SU-DHL-6 (cell line): ENCODE measurements at regions not wholly inside any gene's neighbourhood (a gene's known extent, or its start where the extent isn't known, plus 50 kb on each side); places are given as distances from the start of the nearest gene placed in this dataset.

Experiments
- H2AFZ ChIP-seq: fragments of 200-600 bp; sonication (generic); 2 replicates; pipeline ENCODE4 v1.6.1; 2014; ENCODE audit warnings: low read depth, mild to moderate bottlenecking, moderate library complexity, mixed read lengths, antibody characterized with exemption, low read length; ENCODE audit not compliant: severe bottlenecking
- H3F3A ChIP-seq: fragments of 200-600 bp; shearing (Covaris generic); 2 replicates; pipeline ENCODE4 v1.6.0; 2016; ENCODE audit warnings: antibody characterized with exemption, mild to moderate bottlenecking; ENCODE audit not compliant: insufficient read depth
- H3K27ac ChIP-seq: fragments of 200-600 bp; sonication (generic); 2 replicates; pipeline ENCODE4 v1.5.1; 2016; ENCODE audit warnings: low read depth, mild to moderate bottlenecking, low read length, moderate library complexity, mixed read lengths
- H3K27me3 ChIP-seq: fragments of 200-600 bp; sonication (generic), shearing (Covaris generic); 2 replicates; pipeline ENCODE4 v1.6.0; 2014; ENCODE audit warnings: mild to moderate bottlenecking, low read length
- H3K36me3 ChIP-seq: fragments of 200-600 bp; sonication (generic); 2 replicates; pipeline ENCODE4 v1.6.1; 2014; ENCODE audit warnings: mild to moderate bottlenecking, low read length, mixed read lengths
- H3K4me2 ChIP-seq: fragments of 300-600, 200-600 bp; shearing (Covaris generic), sonication (generic); 2 replicates; pipeline ENCODE4 v1.6.0; 2014; ENCODE audit warnings: low read length, low read depth, mild to moderate bottlenecking; ENCODE audit not compliant: poor library complexity, severe bottlenecking
- H3K4me3 ChIP-seq: fragments of 200-600 bp; sonication (generic); 2 replicates; pipeline ENCODE4 v1.5.1; 2014; ENCODE audit warnings: antibody characterized with exemption, low read length, mild to moderate bottlenecking, mixed read lengths; ENCODE audit not compliant: insufficient read depth, poor library complexity, severe bottlenecking
- H3K79me2 ChIP-seq: fragments of 200-600 bp; sonication (generic); 2 replicates; pipeline ENCODE4 v1.6.1; 2014; ENCODE audit warnings: mild to moderate bottlenecking, low read length, moderate library complexity; ENCODE audit not compliant: insufficient read depth
- H3K9ac ChIP-seq: fragments of 200-600 bp; sonication (generic); 2 replicates; pipeline ENCODE4 v1.7.0; 2014; ENCODE audit warnings: mild to moderate bottlenecking, low read length
- H3K9me2 ChIP-seq: fragments of 200-600 bp; sonication (generic); replicated peaks from 2 replicates; pipeline ENCODE4 v1.6.1; 2014; ENCODE audit warnings: low read length; ENCODE audit not compliant: insufficient read depth
- H3K9me3 ChIP-seq: fragments of 200-600 bp; sonication (generic); 2 replicates; pipeline ENCODE4 v1.6.1; 2014; ENCODE audit warnings: low read length, mixed read lengths; ENCODE audit not compliant: insufficient read depth
- H4K20me1 ChIP-seq: fragments of 200-600 bp; sonication (generic); 2 replicates; pipeline ENCODE4 v1.6.1; 2014; ENCODE audit warnings: low read depth, mild to moderate bottlenecking, antibody characterized with exemption, low read length, moderate library complexity, mixed read lengths
- CTCF ChIP-seq: fragments of 200-600 bp; sonication (generic); IDR thresholded peaks from one replicate; pipeline ENCODE4 v1.5.1; 2017; ENCODE audit warnings: antibody characterized with exemption, mild to moderate bottlenecking, low read length, moderate library complexity; ENCODE audit not compliant: insufficient read depth, poor library complexity, severe bottlenecking
- EZH2phosphoT487 ChIP-seq: fragments of 200-600 bp; sonication (generic), shearing (Covaris generic); conservative IDR thresholded peaks from 2 replicates; pipeline ENCODE4 v1.6.1; 2018; ENCODE audit warnings: mild to moderate bottlenecking, antibody characterized with exemption, low read length, moderate library complexity, mixed read lengths

- no peaks in the 10 kb centered on the region for H4K20me1 ChIP-seq
- no peak overlapping the region for H2AFZ ChIP-seq
- no peaks in the 10 kb centered on the region for H3K27me3 ChIP-seq
- H3K4me2 ChIP-seq: no peak overlapping the region
- H3F3A ChIP-seq: no peaks in the 10 kb centered on the region
- H3K36me3 ChIP-seq: no peaks in the 10 kb centered on the region
- TF ChIP-seq EZH2phosphoT487 (no peak), CTCF (no peak)
- no peaks in the 10 kb centered on the region for H3K9me2 ChIP-seq
- H3K9ac ChIP-seq: no peak overlapping the region
- no peaks in the 10 kb centered on the region for H3K9me3 ChIP-seq
- H3K4me3 ChIP-seq: no peak overlapping the region
- no peaks in the 10 kb centered on the region for H3K79me2 ChIP-seq
- no peak overlapping the region for H3K27ac ChIP-seq
Measured at GRCh38 chr16:26316683-26317464, 625.1 kb downstream of the HS3ST4 start.

GRCh38 chr16:26317885-26318284 is 626.1 kb downstream of the HS3ST4 start:
- no peak for TF ChIP-seq EZH2phosphoT487
- no peak for TF ChIP-seq CTCF
- Histone ChIP-seq H3K36me3 (no peaks in the 10 kb centered on the region), H3K4me3 (no peak overlapping the region), H3K79me2 (no peaks in the 10 kb centered on the region), H3K27me3 (no peaks in the 10 kb centered on the region), H3F3A (no peaks in the 10 kb centered on the region), H2AFZ (no peak overlapping the region), H3K4me2 (no peak overlapping the region), H3K9ac (no peak overlapping the region), H3K9me2 (no peaks in the 10 kb centered on the region), H4K20me1 (no peaks in the 10 kb centered on the region), H3K9me3 (no peaks in the 10 kb centered on the region), H3K27ac (no peak overlapping the region)

- no peak overlapping the region for H3K9ac ChIP-seq
- no peak overlapping the region for H3K4me2 ChIP-seq
- no peak for TF ChIP-seq CTCF
- no peak for TF ChIP-seq EZH2phosphoT487
- no peaks in the 10 kb centered on the region for H3K9me3 ChIP-seq
- no peak overlapping the region for H3K4me3 ChIP-seq
- H3K9me2 ChIP-seq: no peaks in the 10 kb centered on the region
- no peaks in the 10 kb centered on the region for H4K20me1 ChIP-seq
- no peak overlapping the region for H2AFZ ChIP-seq
- no peaks in the 10 kb centered on the region for H3K36me3 ChIP-seq
- H3K27me3 ChIP-seq: no peaks in the 10 kb centered on the region
- H3K79me2 ChIP-seq: no peaks in the 10 kb centered on the region
- H3K27ac ChIP-seq: no peak overlapping the region
- no peaks in the 10 kb centered on the region for H3F3A ChIP-seq
Measured at GRCh38 chr16:26330654-26331053, 638.9 kb downstream of the HS3ST4 start.
